ENCODE measurements at regions not wholly inside any gene's neighbourhood (a gene's known extent, or its start where the extent isn't known, plus 50 kb on each side); places are given as distances from the start of the nearest gene placed in this dataset.

DNA sequence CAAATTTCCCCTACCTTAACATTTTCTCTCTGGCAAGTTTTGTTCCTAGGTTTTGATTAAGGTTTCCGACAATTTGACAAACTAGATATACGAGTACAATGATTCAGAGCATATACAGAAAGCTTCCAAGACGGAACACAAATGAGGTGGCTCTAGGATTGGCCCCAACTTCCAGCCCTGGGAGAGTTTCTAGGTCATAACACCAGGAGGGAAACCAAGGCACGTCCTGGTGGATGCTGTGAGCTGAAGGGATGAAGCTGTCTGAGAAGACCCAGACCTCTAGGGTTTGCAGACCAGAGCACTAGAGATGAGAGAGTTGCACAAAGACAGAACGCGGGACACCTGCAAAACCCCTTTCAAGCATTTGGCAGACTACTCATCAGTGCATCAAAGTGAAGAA, 51.5 kb upstream of the CAND1 start:
- DNase-seq (ENCODE audit: extremely low read depth, low read depth), result no peak

Small RNAs in the stretch of these regions (small RNA-seq; reads per million reads assigned to genes)
- gene AC073530.2, result 0 reads per million in 2 experiments

Data from NCI-H460 (cell line).